EL (cell line): ENCODE measurements at regions not wholly inside any gene's neighbourhood (a gene's known extent, or its start where the extent isn't known, plus 50 kb on each side); places are given as distances from the start of the nearest gene placed in this dataset.
"Not testable (repeated sequence)": the region's sequence is repeated elsewhere in the genome, so short reads cannot be mapped to it uniquely, and the experiment has no call there.

Experiments
- DNase-seq: peaks from one replicate; pipeline ENCODE4 v3.0.0-alpha.2; 2016

GRCh38 chr13:34376483-34376882 lies 558.5 kb downstream of the RFC3 start:
- DNase-seq = no peak

DNA sequence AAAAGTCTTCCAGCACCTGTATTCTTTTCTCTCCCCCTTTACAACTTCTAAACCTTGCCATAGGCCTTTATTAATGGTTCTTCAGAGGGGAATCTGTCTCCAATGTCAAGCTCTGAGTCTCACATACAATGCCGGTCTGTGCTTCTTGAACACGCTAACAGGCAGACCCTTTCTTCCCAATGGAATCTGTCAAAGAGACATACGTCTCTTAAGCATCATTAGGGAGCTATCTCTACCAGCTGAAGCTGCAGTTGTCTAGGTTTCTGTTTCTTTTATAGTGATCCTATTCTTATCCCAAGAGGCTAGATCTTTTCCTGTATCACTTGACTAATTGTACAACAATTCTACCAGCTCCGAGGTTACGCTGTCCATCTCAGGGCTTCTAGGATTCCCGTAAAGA lies 560.8 kb upstream of the NBEA start:
- no peak for DNase-seq

DNA sequence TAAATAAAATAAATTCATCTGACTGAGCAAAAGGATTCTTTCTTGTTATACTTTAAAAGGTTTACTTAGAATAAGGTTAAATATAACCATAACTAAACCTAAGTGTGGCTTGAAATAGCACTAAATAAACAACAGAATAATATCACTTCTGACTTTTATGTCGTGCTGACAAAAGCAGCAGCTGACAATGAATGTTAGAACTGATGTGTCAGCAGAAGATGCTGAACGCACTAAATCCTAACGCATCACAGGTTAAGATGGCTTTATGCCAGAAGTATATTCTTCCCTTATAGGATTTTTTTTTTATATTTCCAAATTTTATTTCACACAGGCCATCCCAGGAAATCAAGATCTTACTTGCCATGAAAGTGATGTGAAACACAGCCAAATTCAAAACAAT lies 558.3 kb upstream of the NBEA start:
- DNase-seq = no peak

GRCh38 chr13:34386229-34386628 lies 555.8 kb upstream of the NBEA start:
- DNase-seq = not testable (repeated sequence)

- DNase-seq = peak; percentile 76
These were observed 551.0 kb upstream of the NBEA start for GRCh38 chr13:34391076-34391475.

DNA sequence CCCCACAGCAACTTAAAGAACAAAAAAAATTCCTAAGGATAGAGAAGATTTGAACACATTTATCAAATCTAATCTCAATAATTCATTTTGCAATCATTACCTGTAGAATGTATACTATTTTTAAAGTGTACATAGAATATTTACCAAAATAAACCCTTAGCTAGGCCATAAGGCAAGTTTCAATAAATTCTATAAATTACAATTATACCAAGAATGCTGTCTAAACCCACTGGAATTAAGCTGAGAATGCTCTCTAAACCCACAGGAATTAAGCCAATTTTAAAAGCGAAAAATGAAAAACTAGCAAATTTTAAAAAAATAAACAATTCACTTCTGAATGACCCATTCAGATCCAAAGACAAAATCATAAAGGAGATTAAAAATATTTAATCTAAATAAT lies 540.4 kb upstream of the NBEA start:
- DNase-seq = no peak

- DNase-seq = no peak
These were observed 536.5 kb upstream of the NBEA start for GRCh38 chr13:34405410-34406181.

- no peak for DNase-seq
These were observed 533.4 kb upstream of the NBEA start for GRCh38 chr13:34408640-34409039.

- DNase-seq = no peak
These were observed 532.4 kb upstream of the NBEA start for GRCh38 chr13:34409496-34410182.

GRCh38 chr13:34410678-34411077 lies 531.4 kb upstream of the NBEA start:
- no peak for DNase-seq

GRCh38 chr13:34411177-34411576 lies 530.9 kb upstream of the NBEA start:
- DNase-seq = no peak

DNA sequence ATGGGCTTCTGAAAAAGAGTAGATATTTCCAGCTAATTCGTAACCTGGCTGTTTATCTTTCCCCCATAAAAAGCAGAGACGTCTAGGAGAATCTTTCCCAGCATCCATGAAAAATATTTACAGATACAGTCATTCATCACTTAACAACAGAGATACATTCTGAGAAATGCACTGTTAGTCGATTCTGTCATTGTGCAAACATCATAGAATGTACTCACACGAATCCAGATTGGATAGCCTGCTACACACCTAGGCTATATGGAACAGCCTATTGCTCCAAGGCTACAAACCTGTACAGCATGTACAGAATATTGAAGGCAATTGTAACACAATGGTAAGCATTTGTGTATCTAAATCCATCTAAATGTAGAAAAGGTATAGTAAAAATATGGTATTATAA lies 530.2 kb upstream of the NBEA start:
- no peak for DNase-seq

- peak; percentile 30 for DNase-seq
These were observed 529.8 kb upstream of the NBEA start for GRCh38 chr13:34412295-34412694.

DNA sequence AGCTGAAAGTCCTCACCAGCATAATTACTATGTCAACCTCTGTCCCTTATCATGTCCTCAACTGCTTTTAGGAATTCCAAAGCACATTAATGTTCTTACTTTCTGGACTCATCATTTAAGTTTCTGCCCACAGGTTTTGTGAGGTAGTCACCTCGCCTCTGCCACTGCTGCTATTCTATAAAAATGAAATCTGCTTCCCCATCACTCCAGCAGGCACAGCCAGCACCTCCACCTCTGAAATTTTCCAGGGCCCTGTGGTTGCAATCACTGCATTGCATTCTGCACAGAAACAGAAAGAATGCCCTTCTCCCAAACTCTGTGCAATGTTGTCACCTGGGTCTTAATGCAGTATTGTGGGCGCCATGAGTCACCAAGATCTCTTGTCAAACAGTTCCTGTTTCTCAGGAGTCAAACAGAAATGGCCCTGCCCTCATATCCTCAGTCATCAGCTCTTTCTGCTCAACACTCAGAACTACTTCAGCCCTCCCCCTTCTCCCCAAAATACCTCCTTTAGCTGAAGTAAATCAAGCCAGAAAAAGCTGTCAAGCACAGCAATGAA lies 529.2 kb upstream of the NBEA start:
- peak; percentile 34 for DNase-seq

GRCh38 chr13:34413538-34414210 lies 528.4 kb upstream of the NBEA start:
- DNase-seq = no peak

GRCh38 chr13:34414616-34415015 lies 527.5 kb upstream of the NBEA start:
- no peak for DNase-seq

GRCh38 chr13:34416971-34417380 lies 525.1 kb upstream of the NBEA start:
- peak; percentile 27 for DNase-seq

GRCh38 chr13:34417896-34418295 lies 524.2 kb upstream of the NBEA start:
- no peak for DNase-seq

DNA sequence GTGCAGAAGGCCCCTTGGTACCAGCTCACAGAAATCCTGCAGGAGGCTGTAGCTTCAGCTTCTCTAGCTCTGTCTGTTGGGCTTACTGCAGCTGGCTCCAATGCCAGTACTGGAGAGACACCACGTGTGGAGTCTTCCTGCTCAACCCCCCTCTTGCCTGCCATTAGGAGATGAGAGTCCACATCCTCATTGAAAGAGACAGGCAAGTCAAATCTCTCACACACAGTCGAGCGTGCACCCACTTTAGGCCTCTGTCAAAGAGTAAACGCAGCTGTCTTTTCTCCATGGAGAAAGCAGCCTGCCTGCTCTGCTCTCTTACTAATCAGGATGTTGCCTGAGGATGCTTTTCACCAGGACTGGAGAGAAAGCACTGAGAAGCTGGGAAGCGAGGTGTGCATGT lies 523.0 kb upstream of the NBEA start:
- no peak for DNase-seq

- DNase-seq = no peak
These were observed 522.3 kb upstream of the NBEA start for GRCh38 chr13:34419755-34420154.

- DNase-seq = no peak
These were observed 521.2 kb upstream of the NBEA start for GRCh38 chr13:34420702-34421346.

GRCh38 chr13:34421347-34421719 lies 520.7 kb upstream of the NBEA start:
- no peak for DNase-seq

- no peak for DNase-seq
These were observed 520.1 kb upstream of the NBEA start for GRCh38 chr13:34421858-34422475.
